Osteocyte (in vitro differentiated cells): ENCODE measurements at regions not wholly inside any gene's neighbourhood (a gene's known extent, or its start where the extent isn't known, plus 50 kb on each side); places are given as distances from the start of the nearest gene placed in this dataset.
"Not testable (repeated sequence)": the region's sequence is repeated elsewhere in the genome, so short reads cannot be mapped to it uniquely, and the experiment has no call there.

Experiments used
- DNase-seq: peaks from one replicate; pipeline ENCODE4 v3.0.0; 2021; ENCODE audit warnings: mixed read lengths; ENCODE audit not compliant: unreplicated experiment; ENCODE audit errors: extremely low spot score
- H3K27ac Mint-ChIP-seq: one replicate; pipeline ENCODE4 v1.8.0; 2021; ENCODE audit warnings: mild to moderate bottlenecking, mixed read lengths; ENCODE audit not compliant: unreplicated experiment
- H3K27me3 Mint-ChIP-seq: one replicate; pipeline ENCODE4 v1.8.0; 2021; ENCODE audit warnings: mixed read lengths; ENCODE audit not compliant: unreplicated experiment
- H3K36me3 Mint-ChIP-seq: one replicate; pipeline ENCODE4 v1.8.0; 2021; ENCODE audit warnings: mixed read lengths; ENCODE audit not compliant: unreplicated experiment
- H3K4me1 Mint-ChIP-seq: one replicate; pipeline ENCODE4 v1.8.0; 2021; ENCODE audit warnings: mixed read lengths; ENCODE audit not compliant: unreplicated experiment
- H3K4me3 Mint-ChIP-seq: one replicate; pipeline ENCODE4 v1.8.0; 2021; ENCODE audit warnings: mild to moderate bottlenecking, moderate library complexity, mixed read lengths; ENCODE audit not compliant: unreplicated experiment
- H3K9me3 Mint-ChIP-seq: one replicate; pipeline ENCODE4 v1.8.0; 2021; ENCODE audit warnings: mixed read lengths; ENCODE audit not compliant: unreplicated experiment
- TF ChIP-seq, protein P1 (sequence below): fragments of 200-600 bp; sonication (generic); IDR thresholded peaks from 2 replicates; pipeline ENCODE4 v1.5.0; 2021; ENCODE audit warnings: antibody characterized with exemption, mild to moderate bottlenecking, moderate library complexity

DNA sequence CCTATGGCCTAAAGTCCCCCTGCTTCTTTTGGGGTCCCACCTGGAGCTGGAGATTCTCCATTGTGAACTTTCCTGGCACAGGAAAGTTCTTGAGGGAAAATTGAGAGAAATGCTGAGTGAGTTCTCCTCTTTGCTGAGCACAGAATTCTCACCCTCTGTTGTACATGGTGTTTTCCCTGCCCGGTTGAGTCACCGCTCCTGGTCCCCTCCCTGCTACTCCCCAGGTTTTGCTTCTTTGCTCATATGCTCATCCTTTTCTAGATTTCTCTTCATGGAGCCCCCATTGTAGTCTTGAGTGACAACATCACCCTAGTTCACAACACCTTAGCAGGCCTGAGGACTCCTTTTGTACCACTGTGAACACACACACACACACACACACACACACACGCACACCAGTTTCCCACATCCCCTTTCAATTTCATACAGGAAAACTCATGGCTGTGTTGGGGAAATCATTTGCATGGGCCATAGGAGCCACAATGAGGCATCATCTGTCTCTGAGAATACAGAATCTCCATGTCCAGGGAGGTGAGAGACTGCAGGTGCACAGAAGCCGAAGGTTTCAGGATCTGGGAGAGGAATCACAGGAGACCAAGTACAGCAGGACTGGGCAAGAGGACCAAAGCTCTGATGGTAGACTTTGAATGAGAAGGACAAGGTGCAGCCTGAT is 585.3 kb downstream of the GOLGA6L6 start:
- no peak overlapping the region for H3K4me3 Mint-ChIP-seq
- no peaks in the 10 kb centered on the region for H3K27me3 Mint-ChIP-seq
- H3K27ac Mint-ChIP-seq: no peak overlapping the region
- no peaks in the 10 kb centered on the region for H3K4me1 Mint-ChIP-seq
- peaks cover 33% of the 10 kb centered on the region for H3K9me3 Mint-ChIP-seq
- H3K36me3 Mint-ChIP-seq: no peaks in the 10 kb centered on the region
- no peak for DNase-seq
- TF ChIP-seq, protein P1, sequence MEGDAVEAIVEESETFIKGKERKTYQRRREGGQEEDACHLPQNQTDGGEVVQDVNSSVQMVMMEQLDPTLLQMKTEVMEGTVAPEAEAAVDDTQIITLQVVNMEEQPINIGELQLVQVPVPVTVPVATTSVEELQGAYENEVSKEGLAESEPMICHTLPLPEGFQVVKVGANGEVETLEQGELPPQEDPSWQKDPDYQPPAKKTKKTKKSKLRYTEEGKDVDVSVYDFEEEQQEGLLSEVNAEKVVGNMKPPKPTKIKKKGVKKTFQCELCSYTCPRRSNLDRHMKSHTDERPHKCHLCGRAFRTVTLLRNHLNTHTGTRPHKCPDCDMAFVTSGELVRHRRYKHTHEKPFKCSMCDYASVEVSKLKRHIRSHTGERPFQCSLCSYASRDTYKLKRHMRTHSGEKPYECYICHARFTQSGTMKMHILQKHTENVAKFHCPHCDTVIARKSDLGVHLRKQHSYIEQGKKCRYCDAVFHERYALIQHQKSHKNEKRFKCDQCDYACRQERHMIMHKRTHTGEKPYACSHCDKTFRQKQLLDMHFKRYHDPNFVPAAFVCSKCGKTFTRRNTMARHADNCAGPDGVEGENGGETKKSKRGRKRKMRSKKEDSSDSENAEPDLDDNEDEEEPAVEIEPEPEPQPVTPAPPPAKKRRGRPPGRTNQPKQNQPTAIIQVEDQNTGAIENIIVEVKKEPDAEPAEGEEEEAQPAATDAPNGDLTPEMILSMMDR: no peak

DNA sequence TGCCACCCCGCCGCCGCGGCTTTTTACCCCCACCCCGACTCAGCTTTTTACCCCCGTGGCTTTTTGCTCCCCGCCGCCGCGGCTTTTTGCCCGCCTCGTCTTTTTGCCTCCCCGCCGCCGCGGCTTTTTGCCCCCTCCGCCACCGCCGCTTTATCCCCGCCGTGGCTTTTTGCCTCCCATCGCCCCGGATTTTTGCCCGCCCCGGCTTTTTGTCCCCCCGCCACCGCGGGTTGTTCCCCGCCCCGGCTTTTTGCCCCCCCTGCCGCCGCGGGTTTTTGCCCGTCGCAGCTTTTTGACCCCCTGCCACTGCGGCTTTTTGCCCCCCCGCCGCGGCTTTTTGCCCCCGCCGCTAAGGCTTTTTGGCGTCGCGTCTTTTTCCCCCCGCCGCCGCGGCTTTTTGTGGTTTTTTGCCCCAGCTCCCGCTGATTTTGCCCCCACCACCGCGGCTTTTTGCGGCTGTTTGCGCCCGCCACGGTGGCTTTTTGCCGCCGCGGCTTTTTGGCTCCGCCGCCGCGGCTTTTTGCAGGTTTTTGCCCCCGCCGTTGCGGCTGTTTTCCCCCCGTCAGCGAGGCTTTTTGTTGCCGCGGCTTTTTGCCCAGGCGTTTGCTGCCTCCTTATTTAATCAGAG is 597.2 kb downstream of the GOLGA6L6 start:
- Mint-ChIP-seq H3K4me3 (no peak overlapping the region), H3K27ac (no peak overlapping the region), H3K27me3 (no peaks in the 10 kb centered on the region), H3K9me3 (peaks cover 41% of the 10 kb centered on the region), H3K36me3 (no peaks in the 10 kb centered on the region), H3K4me1 (no peaks in the 10 kb centered on the region)
- no peak for DNase-seq
- TF ChIP-seq, protein P1: no peak

DNA sequence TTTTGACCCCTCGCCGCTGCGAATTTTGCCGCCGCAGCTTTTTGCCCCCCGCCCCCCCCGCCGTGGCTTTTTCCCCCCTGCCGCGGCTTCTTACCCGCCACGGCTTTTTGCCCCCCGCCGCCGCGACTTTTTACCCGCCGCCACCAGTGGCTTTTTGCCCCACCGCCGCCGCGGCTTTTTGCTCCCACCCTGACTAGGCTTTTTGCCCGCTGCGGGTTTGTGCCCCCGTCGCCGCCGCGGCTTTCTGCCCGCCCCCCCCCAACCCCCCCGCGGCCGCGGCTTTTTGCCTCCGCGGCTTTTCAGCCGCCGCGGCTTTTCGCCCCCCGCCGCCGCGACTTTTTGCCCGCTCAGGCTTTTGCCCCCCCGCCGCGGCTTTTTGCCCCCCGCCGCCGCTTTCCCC is 598.1 kb downstream of the GOLGA6L6 start:
- Mint-ChIP-seq H3K36me3 (no peaks in the 10 kb centered on the region), H3K9me3 (peaks cover 42% of the 10 kb centered on the region)

DNA sequence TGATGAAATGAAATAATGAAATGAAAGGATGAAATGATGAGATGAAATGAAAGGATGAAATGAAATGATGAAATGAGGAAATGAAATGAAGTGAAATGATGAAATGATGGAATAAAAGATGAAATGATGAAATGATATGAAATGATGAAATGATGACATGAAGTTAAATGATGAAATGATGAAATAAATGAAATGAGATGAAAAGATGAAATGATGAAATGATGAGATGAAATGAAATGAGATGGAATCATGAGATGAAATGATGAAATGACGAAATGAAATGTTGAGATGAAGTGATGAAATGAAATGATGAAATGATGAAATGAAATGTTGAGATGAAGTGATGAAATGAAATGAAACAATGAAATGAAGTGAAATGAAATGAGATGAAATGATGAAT is 638.3 kb downstream of the GOLGA6L6 start:
- not testable (repeated sequence) for DNase-seq, H3K4me3 Mint-ChIP-seq, H3K27me3 Mint-ChIP-seq, H3K36me3 Mint-ChIP-seq, H3K4me1 Mint-ChIP-seq, H3K27ac Mint-ChIP-seq
- H3K9me3 Mint-ChIP-seq: peaks cover 32% of the 10 kb centered on the region

More for the DNA sequence above, 598.1 kb downstream of the GOLGA6L6 start:
- no peak for DNase-seq
- Mint-ChIP-seq H3K27me3 (no peaks in the 10 kb centered on the region), H3K4me1 (no peaks in the 10 kb centered on the region), H3K27ac (no peak overlapping the region), H3K4me3 (no peak overlapping the region)
- TF ChIP-seq, protein P1: no peak

DNA sequence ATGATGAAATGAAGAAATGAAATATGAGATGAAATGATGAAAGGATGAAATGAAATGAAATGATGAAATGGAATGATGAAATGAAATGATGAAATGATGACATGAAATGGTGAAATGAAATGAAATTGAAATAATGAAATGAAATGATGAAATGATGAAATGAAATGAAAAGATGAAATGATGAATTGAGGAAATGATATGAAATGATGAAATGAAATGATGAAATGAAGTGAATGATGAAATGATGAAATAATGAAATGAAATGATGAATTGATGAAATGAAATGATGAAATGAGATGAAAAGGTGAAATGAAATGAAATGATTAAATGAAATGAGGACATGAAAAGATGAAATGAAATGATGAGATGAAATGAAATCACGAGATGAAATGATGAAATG is 639.2 kb downstream of the GOLGA6L6 start:
- not testable (repeated sequence) for DNase-seq, H3K4me1 Mint-ChIP-seq, H3K27me3 Mint-ChIP-seq, H3K27ac Mint-ChIP-seq, H3K36me3 Mint-ChIP-seq, H3K4me3 Mint-ChIP-seq
- H3K9me3 Mint-ChIP-seq: peaks cover 34% of the 10 kb centered on the region

DNA sequence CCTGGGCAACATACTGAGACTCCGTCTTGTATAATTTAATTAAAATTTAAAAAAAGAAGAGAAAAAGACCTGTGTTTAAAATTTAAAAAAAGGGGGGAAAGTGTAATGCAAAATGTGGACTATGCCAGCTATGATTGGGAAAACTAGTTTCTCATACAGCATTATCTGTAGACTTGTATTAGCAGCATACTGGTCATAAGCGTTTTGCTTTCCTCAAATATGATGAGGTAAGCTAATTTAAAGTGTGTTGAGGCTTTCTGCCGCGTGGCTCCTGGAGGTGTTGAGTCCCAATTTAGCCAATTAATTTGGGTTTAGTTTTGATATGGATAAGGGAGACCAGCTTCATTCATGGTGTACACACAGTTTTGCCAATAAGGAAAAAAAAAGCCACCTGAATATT is 640.2 kb downstream of the GOLGA6L6 start:
- H3K27me3 Mint-ChIP-seq, DNase-seq, H3K4me1 Mint-ChIP-seq, H3K27ac Mint-ChIP-seq, H3K4me3 Mint-ChIP-seq, H3K36me3 Mint-ChIP-seq: not testable (repeated sequence)
- H3K9me3 Mint-ChIP-seq: peaks cover 38% of the 10 kb centered on the region
